NCI-H1436 (cell line): ENCODE measurements at regions not wholly inside any gene's neighbourhood (a gene's known extent, or its start where the extent isn't known, plus 50 kb on each side); places are given as distances from the start of the nearest gene placed in this dataset.
A peak's percentile ranks its signal among the peaks of the same experiment; 100 is the strongest.

Experiments
- DNase-seq: peaks from one replicate; lab custom pipeline; 2025; lab: John Stamatoyannopoulos, UW

- DNase-seq: no peak
Observed at GRCh38 chr5:139733698-139734538, 61.7 kb upstream of the PSD2 start.

- DNase-seq: no peak
Observed at GRCh38 chr5:139734539-139734916, 61.1 kb upstream of the PSD2 start.

GRCh38 chr5:139738193-139739149 is 57.1 kb upstream of the PSD2 start:
- no peak for DNase-seq

- no peak for DNase-seq
Observed at GRCh38 chr5:139739150-139739974, 56.2 kb upstream of the PSD2 start.

- DNase-seq: no peak
Observed at GRCh38 chr5:139740138-139740991, 55.2 kb upstream of the PSD2 start.

- DNase-seq: no peak
Observed at GRCh38 chr5:139740992-139741672, 54.5 kb upstream of the PSD2 start.

GRCh38 chr5:139741823-139742172 is 53.8 kb upstream of the PSD2 start:
- DNase-seq: no peak

- DNase-seq: no peak
Observed at GRCh38 chr5:139742173-139742903, 53.3 kb upstream of the PSD2 start.

GRCh38 chr5:139743001-139743771 is 52.4 kb upstream of the PSD2 start:
- no peak for DNase-seq

- DNase-seq: no peak
Observed at GRCh38 chr5:139743804-139744203, 51.8 kb upstream of the PSD2 start.

GRCh38 chr5:139744471-139745131 is 51.0 kb upstream of the PSD2 start:
- DNase-seq: no peak

GRCh38 chr5:139745132-139745799 is 50.3 kb upstream of the PSD2 start:
- no peak for DNase-seq

GRCh38 chr5:139745800-139746690 is 49.6 kb upstream of the PSD2 start:
- peak; percentile 39 for DNase-seq
